ENCODE measurements at regions not wholly inside any gene's neighbourhood (a gene's known extent, or its start where the extent isn't known, plus 50 kb on each side); places are given as distances from the start of the nearest gene placed in this dataset.

GRCh38 chr15:93253681-93254080, 164.7 kb upstream of the RGMA start (continued):
- TF ChIP-seq NANOG (IDR thresholded peaks at IDR 0.05; ENCODE audit: insufficient read depth, low read depth, low read length, poor library complexity, severe bottlenecking): no peak

Data from H1 (cell line).